ENCODE measurements at regions not wholly inside any gene's neighbourhood (a gene's known extent, or its start where the extent isn't known, plus 50 kb on each side); places are given as distances from the start of the nearest gene placed in this dataset.

DNA sequence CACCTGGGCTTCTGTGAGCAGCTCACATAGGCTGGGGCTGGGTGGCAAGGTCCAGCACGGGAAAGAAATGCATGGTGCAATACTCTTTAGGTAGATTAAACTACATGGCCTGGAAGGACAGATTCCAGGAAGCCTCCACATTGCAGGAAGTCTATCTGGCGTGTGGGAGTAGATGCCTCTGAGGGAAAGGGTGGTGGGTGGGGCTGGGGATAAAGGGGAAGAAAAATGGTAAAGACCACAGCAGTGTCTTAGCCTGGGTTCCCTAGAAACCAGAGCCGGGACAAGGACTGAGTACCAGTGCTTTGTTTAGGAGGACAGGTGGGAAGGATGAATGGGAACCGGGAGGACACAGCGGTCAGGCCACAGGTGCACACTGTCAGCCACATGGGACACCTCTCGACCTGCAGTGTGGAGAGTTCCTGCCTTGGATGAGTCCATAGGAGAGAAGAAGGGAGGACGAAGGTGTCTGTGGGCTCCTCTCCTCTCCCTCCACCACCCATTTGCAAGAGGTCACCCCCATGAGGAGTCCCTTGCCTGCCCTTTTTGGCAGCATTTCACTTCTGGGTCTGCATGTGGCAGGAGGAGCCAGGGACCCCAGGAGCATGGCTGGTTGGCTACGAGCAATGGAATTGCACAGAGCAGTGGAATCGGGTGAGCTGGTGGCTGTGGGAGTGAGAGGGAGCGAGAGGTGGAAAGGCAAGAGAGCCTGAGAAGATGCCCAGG, 91.5 kb upstream of the HS6ST1 start:
- TF ChIP-seq, protein P1, sequence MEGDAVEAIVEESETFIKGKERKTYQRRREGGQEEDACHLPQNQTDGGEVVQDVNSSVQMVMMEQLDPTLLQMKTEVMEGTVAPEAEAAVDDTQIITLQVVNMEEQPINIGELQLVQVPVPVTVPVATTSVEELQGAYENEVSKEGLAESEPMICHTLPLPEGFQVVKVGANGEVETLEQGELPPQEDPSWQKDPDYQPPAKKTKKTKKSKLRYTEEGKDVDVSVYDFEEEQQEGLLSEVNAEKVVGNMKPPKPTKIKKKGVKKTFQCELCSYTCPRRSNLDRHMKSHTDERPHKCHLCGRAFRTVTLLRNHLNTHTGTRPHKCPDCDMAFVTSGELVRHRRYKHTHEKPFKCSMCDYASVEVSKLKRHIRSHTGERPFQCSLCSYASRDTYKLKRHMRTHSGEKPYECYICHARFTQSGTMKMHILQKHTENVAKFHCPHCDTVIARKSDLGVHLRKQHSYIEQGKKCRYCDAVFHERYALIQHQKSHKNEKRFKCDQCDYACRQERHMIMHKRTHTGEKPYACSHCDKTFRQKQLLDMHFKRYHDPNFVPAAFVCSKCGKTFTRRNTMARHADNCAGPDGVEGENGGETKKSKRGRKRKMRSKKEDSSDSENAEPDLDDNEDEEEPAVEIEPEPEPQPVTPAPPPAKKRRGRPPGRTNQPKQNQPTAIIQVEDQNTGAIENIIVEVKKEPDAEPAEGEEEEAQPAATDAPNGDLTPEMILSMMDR (IDR thresholded peaks at IDR 0.05; ENCODE audit: insufficient read depth, low read length, missing control alignments): no peak
- H3K4me3 ChIP-seq (ENCODE audit: low read depth, low read length): no peak overlapping the region
- POLR2A ChIA-PET: no interaction called here
- CTCF ChIA-PET: no interaction called here
- DNase-seq (ENCODE audit: low read depth, low spot score): no peak

DNA sequence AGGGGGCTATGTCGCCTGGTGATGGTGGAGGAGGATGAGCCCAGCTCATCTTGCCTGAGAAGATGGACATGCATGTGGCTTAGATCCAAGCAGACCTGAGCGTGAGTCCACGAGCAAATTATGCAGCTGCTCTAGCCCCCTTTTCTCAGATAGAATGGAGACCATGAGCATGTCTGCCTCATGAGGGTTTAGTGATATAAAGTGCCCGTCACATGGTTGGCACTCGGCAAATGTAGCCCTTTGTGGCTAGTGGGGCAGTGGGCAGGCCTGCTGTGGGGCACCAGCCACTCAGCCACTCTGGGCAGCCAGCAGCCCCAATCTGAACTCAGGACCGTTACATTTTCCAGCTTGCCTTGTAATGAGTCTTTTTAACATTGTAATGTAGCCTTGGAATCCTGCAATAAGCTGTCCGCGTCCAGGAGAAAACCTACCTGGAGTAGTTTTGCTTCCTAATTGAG, 92.1 kb upstream of the HS6ST1 start:
- CTCF ChIA-PET: no interaction called here
- H3K4me3 ChIP-seq (ENCODE audit: low read depth, low read length): no peak overlapping the region
- POLR2A ChIA-PET: no interaction called here
- no peak for DNase-seq (ENCODE audit: low read depth, low spot score)
- TF ChIP-seq, protein P1 (IDR thresholded peaks at IDR 0.05; ENCODE audit: insufficient read depth, low read length, missing control alignments): no peak

DNA sequence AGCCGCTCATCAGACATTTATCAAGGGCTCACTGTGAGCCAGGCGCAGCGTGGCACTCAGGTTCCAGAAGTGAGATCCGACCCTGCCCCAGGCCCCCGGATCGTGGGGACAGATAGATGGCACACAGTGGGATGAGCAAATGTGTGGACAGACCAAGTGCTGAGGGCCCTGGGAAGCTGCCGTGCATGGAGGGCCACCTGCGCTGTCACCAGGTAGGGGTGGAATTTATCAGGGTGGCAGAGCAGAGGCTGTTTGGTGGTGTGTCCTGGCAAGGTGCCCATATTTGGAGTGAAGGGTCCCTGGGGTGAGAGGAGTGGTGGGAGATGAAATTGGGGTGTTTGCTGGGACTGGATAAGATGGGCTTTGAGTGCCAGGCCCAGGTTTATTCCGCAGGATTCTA, 92.8 kb upstream of the HS6ST1 start:
- DNase-seq (ENCODE audit: low read depth, low spot score): no peak
- ChIA-PET POLR2A (no interaction called here), CTCF (no interaction called here)
- TF ChIP-seq, protein P1 (IDR thresholded peaks at IDR 0.05; ENCODE audit: insufficient read depth, low read length, missing control alignments): no peak
- no peak overlapping the region for H3K4me3 ChIP-seq (ENCODE audit: low read depth, low read length)

DNA sequence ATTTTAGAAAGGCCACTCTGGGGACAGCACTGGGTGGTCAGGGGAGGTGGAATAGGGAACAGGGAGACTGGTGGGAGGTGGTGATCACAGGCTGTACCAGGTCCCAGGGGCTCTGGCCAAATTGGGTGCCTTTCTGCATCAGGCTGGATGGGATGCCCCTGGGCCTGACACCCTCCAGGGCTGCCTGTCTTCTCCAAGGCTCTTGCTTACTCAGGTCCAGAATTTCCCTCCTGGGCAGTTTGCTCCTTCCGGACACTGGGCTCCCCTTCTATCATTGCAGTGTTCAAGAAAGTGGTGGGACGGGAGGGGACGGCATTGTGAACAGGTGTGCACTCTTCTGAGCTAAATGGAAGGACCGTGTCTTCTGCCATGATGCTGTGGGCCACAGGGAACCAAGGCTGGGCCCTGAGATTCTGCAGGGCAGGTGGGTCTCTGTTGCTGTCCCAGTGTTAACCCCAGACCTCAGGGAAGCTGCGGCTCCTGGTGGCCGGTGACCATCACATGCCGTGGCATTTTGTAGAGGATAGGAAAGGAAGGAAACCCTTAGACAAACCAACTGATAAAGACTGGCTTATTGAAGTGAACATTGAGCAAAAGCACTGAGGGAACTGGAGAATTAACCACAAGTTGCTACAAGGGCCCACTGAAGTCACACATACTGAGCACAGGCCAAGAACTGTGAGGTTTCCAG, 93.7 kb upstream of the HS6ST1 start:
- TF ChIP-seq, protein P1 (IDR thresholded peaks at IDR 0.05; ENCODE audit: insufficient read depth, low read length, missing control alignments): no peak
- no peak for DNase-seq (ENCODE audit: low read depth, low spot score)
- H3K4me3 ChIP-seq (ENCODE audit: low read depth, low read length): no peak overlapping the region
- ChIA-PET POLR2A (no interaction called here), CTCF (no interaction called here)

DNA sequence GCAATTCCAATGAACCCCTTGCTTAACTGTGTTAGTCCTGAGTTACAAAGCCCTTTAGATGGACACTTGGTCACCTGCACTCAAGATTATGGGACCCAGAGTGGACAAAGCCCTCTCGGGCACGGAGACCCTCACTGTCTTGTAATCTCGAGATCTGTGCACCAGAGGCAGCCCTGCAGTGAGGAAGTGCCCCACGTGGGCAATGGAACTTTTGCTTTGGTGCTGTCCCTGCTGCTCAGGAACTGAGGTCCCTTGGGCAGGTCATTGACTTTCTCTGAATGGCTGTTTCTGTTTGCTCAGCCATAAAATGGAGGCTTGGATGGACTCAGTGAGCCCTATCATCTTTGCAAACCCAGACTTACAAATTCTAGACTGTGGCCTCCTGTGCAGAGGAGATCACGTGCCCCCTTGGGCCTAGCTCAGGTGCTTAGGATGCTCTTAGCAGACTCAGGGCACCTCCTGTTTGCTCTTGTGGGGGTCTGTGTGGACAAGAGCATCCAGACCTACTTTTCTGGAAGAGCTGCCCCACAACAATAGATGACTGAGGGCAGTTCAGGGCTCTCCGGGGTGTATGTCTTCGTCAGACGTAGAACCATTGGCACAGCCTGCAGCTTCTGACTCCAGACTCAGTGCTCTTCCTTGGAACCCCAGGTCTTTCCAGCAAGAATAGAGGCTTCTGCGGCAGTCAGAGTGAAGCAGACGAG, 94.5 kb upstream of the HS6ST1 start:
- ChIA-PET CTCF (no interaction called here), POLR2A (interaction anchor here (1.3 kb wide), 1 partner anchor 10 kb away, joined by 5 read pairs; no protein-coding TSS in a partner anchor)
- no peak for DNase-seq (ENCODE audit: low read depth, low spot score)
- no peak overlapping the region for H3K4me3 ChIP-seq (ENCODE audit: low read depth, low read length)
- TF ChIP-seq, protein P1 (IDR thresholded peaks at IDR 0.05; ENCODE audit: insufficient read depth, low read length, missing control alignments): no peak

All from AG04449 (cell line).